WTC11 (cell line): ENCODE measurements at regions not wholly inside any gene's neighbourhood (a gene's known extent, or its start where the extent isn't known, plus 50 kb on each side); places are given as distances from the start of the nearest gene placed in this dataset.

Source experiments
- ATF1 ChIP-seq: sonication (generic); formaldehyde crosslinking; IDR thresholded peaks from 2 replicates; pipeline ENCODE4 v1.8.1; 2023; ENCODE audit warnings: mild to moderate bottlenecking, moderate library complexity, missing genetic modification reagents
- CTCF ChIP-seq: fragments of 200-600 bp; IDR thresholded peaks from 2 replicates; pipeline ENCODE4 v1.8.0; 2022; ENCODE audit warnings: antibody characterized with exemption
- E2F1 ChIP-seq: sonication (generic); formaldehyde crosslinking; IDR thresholded peaks from 2 replicates; pipeline ENCODE4 v1.8.0; 2022; ENCODE audit warnings: mild to moderate bottlenecking, missing genetic modification reagents
- E2F5 ChIP-seq: sonication (generic); formaldehyde crosslinking; IDR thresholded peaks from 2 replicates; pipeline ENCODE4 v1.8.1; 2022; ENCODE audit warnings: mild to moderate bottlenecking, moderate library complexity, missing genetic modification reagents
- MAX ChIP-seq: sonication (generic); formaldehyde crosslinking; IDR thresholded peaks from 2 replicates; pipeline ENCODE4 v1.8.0; 2022; ENCODE audit warnings: mild to moderate bottlenecking, missing genetic modification reagents
- NFE2L1 ChIP-seq: sonication (generic); formaldehyde crosslinking; IDR thresholded peaks from 2 replicates; pipeline ENCODE4 v1.8.1; 2023; ENCODE audit warnings: missing genetic modification reagents
- NR3C1 ChIP-seq: sonication (generic); formaldehyde crosslinking; conservative IDR thresholded peaks from 2 replicates; pipeline ENCODE4 v1.8.1; 2023; ENCODE audit warnings: low read depth, mild to moderate bottlenecking, missing genetic modification reagents
- USF2 ChIP-seq: sonication (generic); formaldehyde crosslinking; IDR thresholded peaks from 2 replicates; pipeline ENCODE4 v1.8.1; 2023; ENCODE audit warnings: mild to moderate bottlenecking, missing genetic modification reagents, moderate library complexity
- ZNF671 ChIP-seq: fragments of 250-450 bp; sonication (Bioruptor Pico); IDR thresholded peaks from 2 replicates; pipeline ENCODE4 v1.8.0; 2021; ENCODE audit warnings: mild to moderate bottlenecking
- TF ChIP-seq, protein P1 (sequence below): sonication (generic); formaldehyde crosslinking; IDR thresholded peaks from 2 replicates; pipeline ENCODE4 v1.8.1; 2022; ENCODE audit warnings: low read depth, missing genetic modification reagents, borderline replicate concordance

DNA sequence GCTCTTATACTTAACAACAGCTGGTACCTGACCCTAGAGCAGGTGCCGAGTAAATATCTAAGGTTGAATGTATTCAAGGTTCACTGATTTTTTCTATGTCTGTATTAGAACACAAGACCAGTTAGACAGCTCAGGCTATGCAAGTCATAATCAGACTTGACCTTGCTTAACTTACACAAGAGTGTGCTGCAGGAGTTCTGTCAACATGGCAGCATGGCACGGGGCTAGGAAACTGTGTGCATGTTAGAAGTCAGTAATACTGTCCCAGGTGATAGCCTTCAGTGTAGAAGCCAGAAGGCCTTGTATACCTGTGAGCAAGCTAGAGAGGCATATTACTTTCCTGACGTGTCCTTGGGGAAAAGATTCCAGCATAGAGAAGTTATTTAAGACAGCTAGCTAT, 253.1 kb downstream of the FAT3 start:
- TF ChIP-seq CTCF (no peak), USF2 (CRISPR knock-in tag) (no peak), NFE2L1 (no peak), E2F5 (CRISPR knock-in tag) (no peak), ZNF671 (no peak), MAX (CRISPR knock-in tag) (no peak), NR3C1 (CRISPR knock-in tag) (no peak), E2F1 (no peak), ATF1 (CRISPR knock-in tag) (no peak)
- TF ChIP-seq, protein P1, sequence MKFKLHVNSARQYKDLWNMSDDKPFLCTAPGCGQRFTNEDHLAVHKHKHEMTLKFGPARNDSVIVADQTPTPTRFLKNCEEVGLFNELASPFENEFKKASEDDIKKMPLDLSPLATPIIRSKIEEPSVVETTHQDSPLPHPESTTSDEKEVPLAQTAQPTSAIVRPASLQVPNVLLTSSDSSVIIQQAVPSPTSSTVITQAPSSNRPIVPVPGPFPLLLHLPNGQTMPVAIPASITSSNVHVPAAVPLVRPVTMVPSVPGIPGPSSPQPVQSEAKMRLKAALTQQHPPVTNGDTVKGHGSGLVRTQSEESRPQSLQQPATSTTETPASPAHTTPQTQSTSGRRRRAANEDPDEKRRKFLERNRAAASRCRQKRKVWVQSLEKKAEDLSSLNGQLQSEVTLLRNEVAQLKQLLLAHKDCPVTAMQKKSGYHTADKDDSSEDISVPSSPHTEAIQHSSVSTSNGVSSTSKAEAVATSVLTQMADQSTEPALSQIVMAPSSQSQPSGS, result no peak
